Sciatic nerve (tissue), 2 donors: ENCODE measurements at regions not wholly inside any gene's neighbourhood (a gene's known extent, or its start where the extent isn't known, plus 50 kb on each side); places are given as distances from the start of the nearest gene placed in this dataset.

Source experiments
- ATAC-seq: fragments of 200-7000 bp; cut with Tn5 transposase; one replicate; pipeline ENCODE4 v1.9.1; 2020; ENCODE audit warnings: mild to moderate bottlenecking, moderate library complexity
- DNase-seq: peaks from one replicate; pipeline ENCODE4 v3.0.0-alpha.2; 2020; ENCODE audit warnings: low spot score
- intact Hi-C: fragments of 100-400 bp; cut with DNase I; formaldehyde crosslinking; loops from one replicate; pipeline ENCODE4 v1.14.2; 2022
- donor health status: DM: no; HTN: no; CAD: no.
- donor health status: DM: no; HTN: no; CAD: no.

DNA sequence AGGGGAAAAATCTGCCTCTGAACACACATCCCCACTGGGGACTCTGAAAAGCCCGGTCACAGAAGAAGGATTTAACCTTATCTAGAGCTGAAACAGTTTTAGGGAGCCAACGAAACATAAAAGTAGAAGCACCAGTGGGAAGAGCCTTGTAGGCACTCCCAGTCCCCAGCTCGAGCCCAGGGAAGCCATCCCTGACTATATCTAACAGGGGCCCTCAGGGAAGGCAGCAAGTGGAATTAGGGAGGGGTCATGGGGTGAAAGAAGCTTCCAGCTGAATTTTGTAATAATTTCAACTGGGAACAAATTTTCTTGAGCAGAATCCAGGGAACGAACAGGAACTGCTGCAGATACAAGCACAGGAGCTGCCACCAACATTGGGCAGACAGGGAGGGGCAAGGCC, 127.8 kb downstream of the BMP4 start:
- intact Hi-C loops = no loop called here
- no peak for DNase-seq
- no peak for ATAC-seq

DNA sequence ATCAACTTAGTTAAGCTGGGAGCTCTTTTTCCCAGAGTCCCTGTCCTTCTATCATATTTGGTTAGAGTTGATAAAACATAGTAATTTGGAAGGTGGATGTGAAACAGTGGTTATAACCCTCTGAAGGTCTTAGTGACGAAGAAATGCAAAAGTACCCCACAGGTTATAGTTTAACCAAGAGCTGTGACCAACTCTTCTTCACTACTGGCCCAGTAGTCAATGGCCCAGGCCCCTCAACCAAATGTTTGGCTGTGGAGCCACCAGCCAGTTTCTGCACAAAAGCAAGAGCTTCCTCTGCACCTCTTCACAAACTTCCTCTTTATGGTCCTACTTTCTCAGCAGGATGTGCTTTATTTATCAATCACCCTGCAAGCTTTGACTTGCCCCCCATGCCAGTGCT, 132.6 kb downstream of the BMP4 start:
- DNase-seq (no peak), ATAC-seq (no peak)
- intact Hi-C loops = no loop called here

DNA sequence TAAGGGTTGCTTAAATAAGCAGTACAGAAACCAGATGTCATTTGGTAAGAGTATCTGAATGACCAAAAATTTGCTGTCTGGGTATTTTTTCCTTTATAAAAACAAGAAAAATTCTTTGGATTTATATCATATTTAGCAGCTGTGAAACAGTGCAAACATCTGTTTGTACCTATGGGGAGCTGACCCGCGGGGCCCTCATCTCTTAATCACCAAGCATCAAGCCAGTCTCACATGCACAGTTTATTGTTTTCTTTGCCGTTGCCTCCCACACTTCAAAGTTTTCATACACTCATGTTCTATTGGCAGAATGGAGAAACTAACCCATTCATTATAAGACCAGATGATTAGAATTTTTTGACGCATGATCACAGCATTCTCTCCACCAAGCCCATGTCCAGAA, 142.2 kb downstream of the BMP4 start:
- DNase-seq (no peak), ATAC-seq (peak; percentile 55)
- intact Hi-C loops = no loop called here

DNA sequence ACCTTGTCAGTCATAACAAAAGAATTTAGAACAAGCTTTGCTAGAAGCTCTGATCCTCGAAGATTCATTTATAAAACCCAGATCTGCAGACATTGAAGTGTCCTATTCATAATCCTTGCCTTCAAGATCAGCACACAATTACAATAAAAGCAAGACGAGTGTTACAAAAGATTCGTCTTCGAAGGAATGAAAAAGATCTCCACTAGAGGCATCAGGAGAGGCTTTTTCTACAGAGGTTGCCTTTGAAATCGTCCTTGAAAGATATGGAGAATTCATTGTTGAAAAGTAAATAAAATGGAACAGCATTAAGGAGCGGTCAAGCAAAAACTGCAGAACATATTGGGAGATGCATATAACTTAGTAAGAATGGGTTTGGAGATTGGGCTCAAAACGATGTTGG, 146.4 kb downstream of the BMP4 start:
- intact Hi-C loops = no loop called here
- DNase-seq (no peak), ATAC-seq (no peak)

DNA sequence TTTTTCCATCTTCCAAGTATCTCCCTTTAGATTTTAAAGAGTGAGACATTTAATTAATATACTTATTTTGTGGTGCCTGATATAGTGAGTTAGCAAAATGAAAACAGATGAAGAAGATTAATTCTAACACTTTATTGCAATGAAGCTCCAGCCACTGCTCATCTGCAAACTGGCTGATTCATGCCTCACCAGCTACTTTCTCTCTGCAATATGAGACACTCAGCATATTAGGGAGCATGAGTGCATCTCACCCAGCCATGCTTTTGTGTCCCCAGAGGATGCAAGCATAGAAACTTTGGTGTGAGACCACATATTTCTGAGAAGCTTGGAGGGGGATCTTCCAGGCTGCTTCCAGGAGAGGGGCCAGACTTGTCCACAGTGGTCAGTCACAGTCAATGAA, 148.6 kb downstream of the BMP4 start:
- intact Hi-C loops = no loop called here
- no peak for ATAC-seq
- DNase-seq = no peak

DNA sequence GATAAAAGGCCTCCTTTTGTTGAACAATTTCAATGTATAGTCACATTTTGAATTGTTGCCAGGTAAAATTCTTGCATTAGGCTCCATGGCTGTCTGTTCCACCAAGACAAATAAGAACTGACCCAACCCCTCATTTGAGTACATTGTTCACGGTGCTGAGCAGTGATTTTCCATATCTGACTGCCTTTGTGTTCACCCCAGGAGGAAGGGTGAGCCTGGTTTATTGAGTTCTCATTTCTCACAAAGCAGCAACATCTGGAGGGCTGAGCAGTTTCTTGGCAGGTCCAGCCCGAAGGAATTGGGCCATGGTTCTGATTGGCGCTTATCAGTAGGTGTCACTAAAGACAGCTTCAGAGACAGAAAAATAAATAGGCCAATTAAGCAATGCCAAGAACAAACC, 149.1 kb downstream of the BMP4 start:
- intact Hi-C loops = no loop called here
- DNase-seq (no peak), ATAC-seq (peak; percentile 83)

DNA sequence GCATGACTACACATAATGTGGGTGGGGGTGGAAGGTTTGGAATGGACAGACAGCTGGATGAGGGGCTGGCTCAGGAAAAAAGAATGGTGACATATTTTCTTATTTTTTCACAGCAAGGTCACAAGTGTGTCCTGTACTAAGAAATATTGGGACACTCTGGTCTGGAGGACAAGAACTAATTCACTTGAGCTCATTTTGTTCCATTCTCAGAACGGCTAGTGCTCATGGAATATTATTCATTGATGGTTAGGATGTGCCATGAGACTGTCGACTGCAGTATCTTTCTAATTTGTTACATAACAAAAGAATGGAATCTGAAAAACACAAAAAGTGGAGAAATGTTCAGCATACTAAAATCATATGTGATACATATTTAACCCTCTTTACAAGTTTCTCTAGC, 149.5 kb downstream of the BMP4 start:
- DNase-seq (no peak), ATAC-seq (peak; percentile 42)
- intact Hi-C loops = no loop called here

DNA sequence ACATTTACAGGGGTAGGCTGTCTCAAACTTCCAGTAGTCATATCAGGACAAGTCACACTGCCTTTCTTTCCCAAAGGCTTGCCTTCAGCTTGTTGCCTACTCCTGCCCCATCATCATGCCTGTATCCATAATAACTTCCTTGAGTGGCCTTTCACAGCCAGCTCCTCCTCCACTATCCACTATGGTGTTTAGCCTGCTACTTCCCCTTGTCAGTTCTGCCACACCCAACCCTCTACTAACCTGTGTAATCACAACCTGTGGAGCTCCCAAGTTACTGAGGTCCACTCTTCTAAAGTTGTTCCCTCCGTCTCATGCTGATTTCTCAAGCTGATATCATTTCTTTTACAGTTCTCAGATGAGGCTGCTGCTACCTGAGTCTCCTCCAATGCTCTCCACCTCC, 159.9 kb downstream of the BMP4 start:
- intact Hi-C loops = no loop called here
- ATAC-seq (no peak), DNase-seq (no peak)

DNA sequence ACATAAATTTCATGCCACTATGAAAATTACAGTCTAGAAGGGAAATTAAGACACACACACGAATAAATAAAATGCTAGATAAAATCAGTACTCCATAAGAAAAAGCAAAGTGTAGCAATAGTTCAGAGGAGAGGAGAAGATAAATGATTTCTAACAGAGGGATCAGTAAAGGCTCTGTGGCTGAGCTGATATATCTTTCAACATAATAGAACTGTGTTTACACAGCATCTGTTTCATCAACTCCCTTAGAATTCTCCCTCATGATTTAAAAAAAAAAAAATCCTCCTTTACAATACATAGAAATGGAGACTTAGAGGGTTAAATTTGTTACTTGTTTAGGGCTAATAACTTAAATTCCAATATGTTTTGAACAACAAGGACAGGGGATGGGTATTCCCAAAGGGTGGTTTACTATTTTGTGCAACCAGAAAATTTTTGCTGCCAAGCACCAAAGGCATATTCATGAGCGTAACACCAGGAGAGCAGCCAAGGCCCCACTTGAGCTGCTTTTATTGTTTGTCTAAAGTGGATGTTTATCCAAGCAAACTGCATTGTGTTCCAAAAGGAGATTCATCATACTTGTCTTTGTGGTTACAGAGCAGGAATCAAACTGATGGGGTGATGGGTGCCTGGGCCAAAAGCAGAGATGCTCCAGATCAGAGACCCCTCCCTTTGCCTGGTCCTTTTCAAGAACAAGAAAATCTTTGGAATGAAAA, 162.7 kb downstream of the BMP4 start:
- intact Hi-C loops = no loop called here
- ATAC-seq (peak; percentile 62), DNase-seq (no peak)

DNA sequence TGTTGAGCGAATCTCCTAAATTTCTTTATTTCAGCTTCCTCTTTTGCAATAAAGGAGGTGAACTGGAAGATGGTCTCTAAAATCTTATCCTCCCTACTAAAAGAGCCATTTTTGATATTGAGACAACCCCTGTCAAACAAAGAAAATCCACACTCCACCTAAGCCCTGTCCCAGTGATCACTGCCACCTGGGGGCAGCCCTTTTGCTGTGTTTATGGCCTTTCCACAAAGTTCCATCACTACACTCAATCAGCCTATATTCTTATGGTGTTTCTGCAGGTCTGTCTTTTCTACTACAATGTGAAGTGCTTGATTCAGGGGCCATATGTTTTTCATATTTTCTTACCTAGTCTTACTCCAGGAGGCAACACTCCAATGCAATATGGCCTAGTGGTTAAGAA, 163.7 kb downstream of the BMP4 start:
- intact Hi-C loops = no loop called here
- no peak for DNase-seq
- ATAC-seq = no peak

DNA sequence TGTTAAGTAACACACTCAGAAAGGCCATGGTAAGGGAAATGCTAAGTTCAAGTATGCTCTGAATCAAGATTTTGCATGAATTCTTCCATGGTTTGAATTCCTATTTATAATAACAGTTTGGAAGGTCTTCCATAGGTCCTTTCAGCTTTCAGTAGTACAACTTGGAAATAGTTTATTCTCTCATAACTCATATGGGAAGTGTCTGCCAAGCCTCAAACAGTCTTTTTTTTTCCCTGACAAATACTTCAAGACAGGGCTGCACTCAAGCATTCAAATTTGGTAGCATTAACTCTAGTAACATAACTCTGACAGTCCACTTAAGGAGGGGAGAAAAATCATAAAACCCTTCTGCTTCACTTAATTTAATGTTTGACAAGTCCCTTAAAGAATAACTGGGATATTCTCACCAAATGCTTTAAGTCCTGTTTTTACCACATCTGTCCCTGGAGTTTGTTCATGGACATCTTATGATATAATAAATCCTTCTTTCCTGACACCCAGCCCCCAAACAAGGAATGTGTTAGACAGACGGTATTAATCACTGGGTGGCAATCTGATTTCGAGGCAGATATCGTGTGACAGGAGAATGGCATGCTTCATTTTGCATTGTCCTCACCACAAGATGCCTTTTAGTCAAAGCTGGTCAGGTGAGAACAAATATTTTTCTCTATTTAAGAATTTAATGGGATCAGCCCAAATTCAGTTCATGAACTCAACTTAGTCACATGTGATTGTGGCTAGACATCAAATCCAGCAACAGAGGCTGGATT, 165.7 kb downstream of the BMP4 start:
- intact Hi-C loops = loop anchor here (1.0 kb wide), 1 partner anchor 13 kb away; no protein-coding TSS in a partner anchor
- ATAC-seq (no peak), DNase-seq (no peak)

DNA sequence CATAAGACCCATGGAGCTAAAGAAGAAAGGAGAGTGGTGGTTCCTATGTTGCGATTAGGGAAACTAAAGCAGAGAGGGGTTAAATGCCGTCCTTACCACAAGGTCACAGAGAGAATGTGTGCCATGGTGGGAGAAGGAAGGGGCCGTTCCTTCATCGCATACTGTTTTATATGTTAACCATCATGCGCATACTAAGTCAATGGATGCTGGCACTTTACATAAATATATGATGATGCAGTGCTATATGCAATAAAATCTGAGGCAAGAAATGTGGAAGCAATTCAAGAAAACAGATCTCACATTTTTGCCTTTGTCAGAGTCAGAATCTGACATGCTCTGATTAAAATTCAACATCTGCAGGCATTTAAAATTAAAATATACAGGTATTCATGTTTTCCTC, 168.1 kb downstream of the BMP4 start:
- no peak for ATAC-seq
- intact Hi-C loops = no loop called here
- no peak for DNase-seq

DNA sequence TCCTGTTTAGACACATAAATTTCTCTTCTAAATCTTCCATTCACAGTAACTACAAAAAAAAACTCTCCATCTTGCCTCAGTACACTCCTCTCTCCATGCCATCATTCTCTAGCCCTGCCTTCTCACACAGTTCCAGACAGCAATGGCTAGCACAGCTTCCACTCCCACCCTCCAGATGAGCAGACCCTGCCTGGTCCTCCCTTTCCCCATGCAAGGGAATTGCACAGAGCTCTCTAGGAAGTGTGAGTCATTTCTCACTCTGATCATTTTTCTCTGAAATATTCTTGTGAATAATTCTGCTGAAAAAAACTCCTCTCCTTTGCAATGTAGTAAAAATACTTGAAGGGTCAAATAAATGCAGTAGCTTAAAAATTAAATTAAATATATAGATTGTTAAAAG, 170.6 kb downstream of the BMP4 start:
- DNase-seq (no peak), ATAC-seq (no peak)
- intact Hi-C loops = no loop called here

DNA sequence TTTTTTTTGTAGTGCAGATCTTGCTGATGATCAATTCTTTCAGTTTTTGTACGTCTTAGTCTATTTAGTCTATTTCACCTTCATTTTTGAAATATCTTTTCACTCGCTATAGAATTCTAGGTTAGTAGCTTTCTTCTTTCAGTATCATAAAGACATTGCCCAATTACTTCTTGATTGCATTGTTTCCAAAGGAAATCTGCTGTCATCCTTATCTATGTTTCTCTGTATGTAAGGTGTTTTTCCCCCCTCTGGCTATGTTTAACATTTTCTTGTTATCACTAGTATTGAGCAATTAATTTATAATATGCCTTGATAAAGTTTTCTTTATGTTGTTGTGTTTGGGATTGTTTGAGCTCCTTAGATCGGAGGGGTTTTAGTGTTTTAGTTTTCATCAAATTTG, 171.9 kb downstream of the BMP4 start:
- no peak for ATAC-seq
- intact Hi-C loops = no loop called here
- no peak for DNase-seq

DNA sequence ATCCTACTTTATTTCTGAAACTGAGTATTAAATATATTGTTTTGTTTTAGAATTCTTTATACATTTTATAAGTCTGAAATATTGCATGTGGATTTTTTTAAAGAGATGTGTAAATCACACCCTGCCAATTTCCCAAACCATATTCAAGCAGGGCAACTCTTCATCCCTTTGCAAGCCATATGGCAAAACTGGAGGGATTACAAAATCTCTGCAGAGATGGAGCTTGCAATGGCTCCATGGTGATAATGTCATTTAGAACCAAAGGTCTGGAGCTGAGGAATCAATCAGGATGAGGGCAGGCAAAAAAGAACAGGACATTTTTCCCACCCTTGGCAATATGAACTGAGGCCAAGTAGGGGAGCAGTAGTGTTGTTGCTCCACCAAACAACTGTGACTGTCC, 173.4 kb downstream of the BMP4 start:
- ATAC-seq (no peak), DNase-seq (no peak)
- intact Hi-C loops = no loop called here

DNA sequence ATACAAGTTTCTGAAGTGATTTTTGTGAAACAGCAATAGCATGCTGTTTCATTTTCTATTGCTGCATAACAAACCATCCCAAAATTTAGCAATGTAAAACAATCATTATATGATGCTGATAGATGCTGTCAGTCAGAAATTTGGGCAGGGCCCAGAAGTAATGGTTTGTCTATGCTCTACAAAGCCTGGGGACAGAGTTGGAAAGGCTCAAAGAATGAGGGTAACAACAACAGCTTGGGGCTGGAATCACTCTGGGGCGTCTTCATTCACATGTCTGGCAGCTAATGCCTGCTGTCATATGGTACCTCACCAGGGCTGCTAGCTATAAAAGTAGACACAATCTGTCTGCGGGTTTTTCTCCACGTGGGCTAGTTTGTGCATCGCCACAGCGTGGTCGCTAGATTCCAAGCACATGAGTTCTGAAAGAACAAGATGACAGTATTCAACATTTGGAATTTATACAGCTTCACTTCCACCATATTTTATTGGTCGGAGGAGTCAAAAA, 176.5 kb downstream of the BMP4 start:
- no peak for ATAC-seq

DNA sequence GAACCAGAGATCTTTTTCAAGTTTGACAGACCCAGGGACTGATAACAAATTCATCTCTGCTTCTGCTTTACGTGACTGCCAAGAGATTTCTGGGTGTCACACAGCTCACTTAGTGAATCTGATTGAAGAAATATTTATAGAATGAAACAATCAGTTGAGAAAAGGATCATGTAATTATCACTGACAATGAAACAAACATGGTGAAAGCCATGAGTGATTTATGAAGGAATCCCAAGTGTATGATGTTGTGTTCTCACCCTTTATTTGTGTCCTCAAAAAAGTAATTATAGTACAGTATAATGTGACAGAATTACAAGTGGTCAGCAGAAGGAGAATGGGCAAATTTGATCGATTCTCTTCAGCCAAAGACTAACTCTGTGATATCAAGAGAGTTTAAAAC, 177.3 kb downstream of the BMP4 start:
- intact Hi-C loops = no loop called here
- ATAC-seq (no peak), DNase-seq (no peak)

More for the DNA sequence above, 176.5 kb downstream of the BMP4 start:
- DNase-seq = no peak
- intact Hi-C loops = no loop called here

DNA sequence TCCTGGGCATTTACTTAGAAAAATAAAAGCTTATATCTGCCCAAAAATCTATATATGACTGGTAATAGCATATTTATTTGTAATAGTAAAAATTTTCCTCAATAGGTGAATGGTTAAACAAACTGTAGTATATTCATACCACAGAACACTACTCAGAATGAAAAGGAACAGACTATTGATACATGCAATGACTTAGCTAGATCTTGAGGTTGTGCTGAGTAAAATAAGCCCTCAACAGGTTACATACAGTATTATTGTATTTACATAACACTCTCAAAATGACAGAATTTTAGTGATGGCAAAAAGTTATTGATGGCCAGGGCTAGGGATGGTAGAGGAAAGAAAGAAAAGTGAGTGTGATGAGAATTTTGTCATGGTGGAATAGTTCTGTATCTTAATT, 178.4 kb downstream of the BMP4 start:
- intact Hi-C loops = loop anchor here (1.0 kb wide), 1 partner anchor 13 kb away; no protein-coding TSS in a partner anchor
- no peak for ATAC-seq
- DNase-seq = no peak

DNA sequence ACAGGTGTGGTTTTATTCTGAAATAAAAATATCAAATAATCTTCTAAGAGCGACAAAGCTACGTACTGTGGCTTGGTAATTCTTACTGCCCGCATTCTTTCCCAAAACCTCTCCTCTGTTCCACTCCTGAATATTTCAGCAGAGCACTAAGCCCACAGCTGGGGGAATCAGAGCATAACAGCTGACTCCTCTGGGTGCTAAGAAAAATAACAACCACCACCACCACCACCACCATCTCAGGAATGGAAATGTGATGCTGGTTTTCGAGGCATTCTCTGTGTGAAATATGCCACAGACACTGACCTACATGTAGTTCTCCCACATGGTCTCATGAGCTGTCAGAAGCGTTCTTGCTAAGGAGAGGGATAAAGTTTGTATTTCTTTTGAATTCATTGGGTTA, 183.7 kb downstream of the BMP4 start:
- intact Hi-C loops = no loop called here
- ATAC-seq (no peak), DNase-seq (no peak)

DNA sequence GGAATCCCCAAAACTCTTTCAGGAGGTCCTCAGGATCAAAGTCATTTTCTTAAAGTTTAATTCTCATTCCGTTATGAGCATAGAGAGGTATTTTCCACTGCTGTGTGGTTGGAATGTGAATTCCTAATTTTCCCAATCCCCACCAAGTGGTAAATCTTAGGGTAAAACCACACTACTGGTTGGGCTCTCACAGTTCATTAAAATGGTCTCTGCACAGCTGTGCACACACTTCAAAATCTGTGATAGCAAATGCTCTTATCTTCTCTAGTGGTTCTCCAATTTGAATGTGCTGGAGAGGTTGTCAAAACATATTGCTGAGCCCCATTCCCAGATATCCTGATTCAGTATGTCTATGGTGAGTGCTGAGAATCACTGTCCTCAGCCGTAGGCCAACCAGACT, 189.1 kb downstream of the BMP4 start:
- DNase-seq (no peak), ATAC-seq (no peak)
- intact Hi-C loops = no loop called here

DNA sequence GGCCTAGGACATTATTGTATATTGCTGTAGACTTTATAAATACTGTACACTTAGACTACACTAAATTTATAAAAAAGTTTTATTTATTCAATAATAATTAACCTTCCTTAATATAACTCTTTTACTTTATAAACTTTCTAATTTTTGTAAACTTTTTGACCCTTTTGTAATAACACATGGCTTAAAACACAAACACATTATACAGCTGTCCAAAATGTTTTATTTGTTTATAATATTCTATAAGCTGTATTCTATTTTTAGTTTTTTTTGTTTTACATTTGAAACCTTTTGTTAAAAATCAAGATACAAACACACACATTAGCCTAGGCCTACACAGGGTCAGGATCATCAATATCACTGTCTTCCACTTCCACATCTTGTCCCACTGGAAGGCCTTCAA, 190.0 kb downstream of the BMP4 start:
- intact Hi-C loops = no loop called here
- no peak for ATAC-seq
- no peak for DNase-seq
